Epithelial cell of esophagus (primary cell): ENCODE measurements at regions not wholly inside any gene's neighbourhood (a gene's known extent, or its start where the extent isn't known, plus 50 kb on each side); places are given as distances from the start of the nearest gene placed in this dataset.

Source experiments
- DNase-seq: peaks from one replicate; pipeline ENCODE4 v3.0.0; 2010; ENCODE audit warnings: low read depth
- H3K4me3 ChIP-seq: 2 replicates; pipeline ENCODE4 v1.5.1; 2011; ENCODE audit warnings: mild to moderate bottlenecking, low read length, control low read depth
- CTCF ChIP-seq: IDR thresholded peaks from 2 replicates; pipeline ENCODE4 v1.5.1; 2011; ENCODE audit warnings: low read depth, mild to moderate bottlenecking, low read length, control low read depth, inconsistent platforms; ENCODE audit not compliant: insufficient read depth; ENCODE audit errors: missing control alignments

- DNase-seq, result no peak
- TF ChIP-seq CTCF, result no peak
Observed at GRCh38 chr12:115817389-115817788, 460.1 kb downstream of the MED13L start.

GRCh38 chr12:115815924-115816323 is 461.6 kb downstream of the MED13L start:
- TF ChIP-seq CTCF, result no peak
- DNase-seq, result no peak
- no peak overlapping the region for H3K4me3 ChIP-seq

More at GRCh38 chr12:115817389-115817788, 460.1 kb downstream of the MED13L start:
- H3K4me3 ChIP-seq, result no peak overlapping the region

- H3K4me3 ChIP-seq, result no peak overlapping the region
- no peak for TF ChIP-seq CTCF
- DNase-seq, result no peak
Observed at GRCh38 chr12:115813256-115813655, 464.2 kb downstream of the MED13L start.

- DNase-seq, result no peak
- no peak for TF ChIP-seq CTCF
Observed at GRCh38 chr12:115811929-115812328, 465.6 kb downstream of the MED13L start.

GRCh38 chr12:115811045-115811444 is 466.4 kb downstream of the MED13L start:
- H3K4me3 ChIP-seq, result no peak overlapping the region
- no peak for DNase-seq
- no peak for TF ChIP-seq CTCF

More at GRCh38 chr12:115811929-115812328, 465.6 kb downstream of the MED13L start:
- no peak overlapping the region for H3K4me3 ChIP-seq

- no peak overlapping the region for H3K4me3 ChIP-seq
- TF ChIP-seq CTCF, result no peak
- no peak for DNase-seq
Observed at GRCh38 chr12:115810122-115810901, 467.2 kb downstream of the MED13L start.

- no peak for TF ChIP-seq CTCF
- no peak for DNase-seq
- no peak overlapping the region for H3K4me3 ChIP-seq
Observed at GRCh38 chr12:115806000-115806399, 471.5 kb downstream of the MED13L start.
